GM12878 (cell line): ENCODE measurements at regions not wholly inside any gene's neighbourhood (a gene's known extent, or its start where the extent isn't known, plus 50 kb on each side); places are given as distances from the start of the nearest gene placed in this dataset.

Source experiments
- ATAC-seq: fragments of 200-7000 bp; cut with Tn5 transposase; 3 replicates; pipeline ENCODE4 v1.9.1; 2020; ENCODE audit warnings: mild to moderate bottlenecking, moderate library complexity
- BruUV-seq: library from RNA; stranded (reverse); fragments of 400-500 nt; replicated peaks from 2 replicates; lab custom pipeline; 2021; lab: Mats Ljungman, UMichigan
- CTCF ChIA-PET: fragments of 300-600 bp; sonication (Branson Sonifier 250); formaldehyde crosslinking; extraction: SDS; loops from one replicate; lab custom pipeline; 2021; ENCODE audit warnings: inconsistent platforms; lab: Yijun Ruan, JAX
- POLR2A ChIA-PET: fragments of 350-600 bp; formaldehyde crosslinking; extraction: SDS; loops from one replicate; lab custom pipeline; 2021; ENCODE audit warnings: inconsistent platforms; lab: Charles Lee
- RAD21 ChIA-PET: fragments of 300-600 bp; sonication (Branson Sonifier 250); formaldehyde crosslinking; loops from one replicate; lab custom pipeline; 2023; ENCODE audit warnings: antibody characterized with exemption; ENCODE audit not compliant: unreplicated experiment; lab: Charles Lee
- SMC1A ChIA-PET: fragments of 300-600 bp; sonication (Branson Sonifier 250); formaldehyde crosslinking; loops from one replicate; lab custom pipeline; 2023; ENCODE audit not compliant: unreplicated experiment, uncharacterized antibody; lab: Charles Lee
- DNase-seq: peaks from one replicate; pipeline ENCODE4 v3.0.0-alpha.2; 2011; ENCODE audit warnings: low read depth, low spot score
- FAIRE-seq: peaks from 3 replicates; lab custom pipeline; 2011; peaks lifted over from hg19 to GRCh38; lab: Jason Lieb, UNC
- H2AFZ ChIP-seq: 2 replicates; pipeline ENCODE4 v1.6.0; 2011; ENCODE audit warnings: low read depth, low read length, control low read depth; ENCODE audit not compliant: control insufficient read depth
- H3K27ac ChIP-seq: 2 replicates; pipeline ENCODE4 v1.5.1; 2011; ENCODE audit warnings: control low read depth; ENCODE audit not compliant: control insufficient read depth, insufficient read depth
- H3K27me3 ChIP-seq, 2 experiments: replicated peaks in 1 of 2; 2 replicates each; pipeline versions ENCODE4 v1.6.0 to v1.6.1; 2011; ENCODE audit warnings: low read length in 1 of 2; ENCODE audit not compliant: control insufficient read depth in 2 of 2, insufficient read depth in 2 of 2
- H3K36me3 ChIP-seq, 2 experiments: 2 replicates each; pipeline ENCODE4 v1.5.1; 2011; ENCODE audit warnings: low read length in 1 of 2; ENCODE audit not compliant: control insufficient read depth in 2 of 2, insufficient read depth in 2 of 2
- H3K4me1 ChIP-seq: 2 replicates; pipeline ENCODE4 v1.6.1; 2011; ENCODE audit warnings: mild to moderate bottlenecking, low read length, moderate library complexity, mixed read lengths; ENCODE audit not compliant: control insufficient read depth, insufficient read depth
- H3K4me2 ChIP-seq: 2 replicates; pipeline ENCODE4 v1.6.0; 2011; ENCODE audit warnings: control low read depth; ENCODE audit not compliant: control insufficient read depth, insufficient read depth
- H3K4me3 ChIP-seq: fragments of 200-600 bp; sonication (generic); 2 replicates; pipeline ENCODE4 v1.5.1; 2016
- H3K79me2 ChIP-seq: 2 replicates; pipeline ENCODE4 v1.6.0; 2011; ENCODE audit warnings: low read length; ENCODE audit not compliant: control insufficient read depth, insufficient read depth
- H3K9ac ChIP-seq: 2 replicates; pipeline ENCODE4 v1.8.0; 2011; ENCODE audit warnings: low read length, control low read depth, mixed read lengths; ENCODE audit not compliant: control insufficient read depth, insufficient read depth
- H3K9me3 ChIP-seq: replicated peaks from 3 replicates; pipeline ENCODE4 v1.5.1; 2011; ENCODE audit warnings: mild to moderate bottlenecking, low read length; ENCODE audit not compliant: control insufficient read depth, insufficient read depth
- H4K20me1 ChIP-seq: 2 replicates; pipeline ENCODE4 v1.6.0; 2011; ENCODE audit not compliant: control insufficient read depth, insufficient read depth
- DPF2 ChIP-seq: fragments of 450-650 bp; IDR thresholded peaks from 2 replicates; pipeline ENCODE4 v1.6.1; 2017; ENCODE audit warnings: mild to moderate bottlenecking
- JUNB ChIP-seq: IDR thresholded peaks from 2 replicates; pipeline ENCODE4 v1.6.1; 2016; ENCODE audit warnings: antibody characterized with exemption, mild to moderate bottlenecking
- KLF5 ChIP-seq: fragments of 450-650 bp; IDR thresholded peaks from 2 replicates; pipeline ENCODE4 v1.6.1; 2014; ENCODE audit warnings: mild to moderate bottlenecking; ENCODE audit not compliant: partially characterized antibody
- MXI1 ChIP-seq: fragments of 150-350 bp; IDR thresholded peaks from 2 replicates; pipeline ENCODE4 v1.6.1; 2011; ENCODE audit warnings: low read depth, mild to moderate bottlenecking, inconsistent platforms, low read length, improper control_type of control experiment
- NFYB ChIP-seq: IDR thresholded peaks from 2 replicates; pipeline ENCODE4 v1.6.1; 2011; ENCODE audit warnings: low read depth, mild to moderate bottlenecking, low read length, improper control_type of control experiment, moderate library complexity; ENCODE audit not compliant: insufficient read depth
- SIX5 ChIP-seq: IDR thresholded peaks from 2 replicates; pipeline ENCODE4 v1.6.1; 2011; ENCODE audit warnings: mild to moderate bottlenecking, low read depth, low read length, moderate library complexity; ENCODE audit not compliant: severe bottlenecking
- WRNIP1 ChIP-seq: IDR thresholded peaks from 2 replicates; pipeline ENCODE4 v1.6.1; 2011; ENCODE audit warnings: low read depth, low read length, improper control_type of control experiment, borderline replicate concordance
- ZNF24 ChIP-seq: fragments of 450-650 bp; IDR thresholded peaks from 2 replicates; pipeline ENCODE4 v1.6.1; 2017; ENCODE audit warnings: antibody characterized with exemption, mild to moderate bottlenecking
- in situ Hi-C: fragments of 300-500 bp; cut with MboI; formaldehyde crosslinking; loops from 9 replicates; pipeline ENCODE4 v1.14.3; 2018; ENCODE audit warnings: mixed read lengths
- intact Hi-C: fragments of 100-400 bp; cut with micrococcal nuclease; formaldehyde crosslinking; loops from one replicate; pipeline ENCODE4 v1.14.2; 2022; ENCODE audit not compliant: unreplicated experiment
- TF ChIP-seq, protein P1 (sequence below): fragments of 450-650 bp; formaldehyde crosslinking; IDR thresholded peaks from 2 replicates; pipeline ENCODE4 v1.4.0; 2020; ENCODE audit warnings: mild to moderate bottlenecking, moderate library complexity
- TF ChIP-seq, protein P2 (sequence below): IDR thresholded peaks from 2 replicates; pipeline ENCODE4 v1.6.1; 2011; ENCODE audit warnings: mild to moderate bottlenecking, low read depth, low read length, moderate library complexity; ENCODE audit not compliant: insufficient replicate concordance
- TF ChIP-seq, protein P3 (sequence below): IDR thresholded peaks from 2 replicates; pipeline ENCODE4 v1.6.1; 2012; ENCODE audit warnings: low read length, inconsistent platforms
- TF ChIP-seq, protein P4 (sequence below): fragments of 450-650 bp; IDR thresholded peaks from 2 replicates; pipeline ENCODE4 v1.6.1; 2017; ENCODE audit warnings: mild to moderate bottlenecking, moderate library complexity

DNA sequence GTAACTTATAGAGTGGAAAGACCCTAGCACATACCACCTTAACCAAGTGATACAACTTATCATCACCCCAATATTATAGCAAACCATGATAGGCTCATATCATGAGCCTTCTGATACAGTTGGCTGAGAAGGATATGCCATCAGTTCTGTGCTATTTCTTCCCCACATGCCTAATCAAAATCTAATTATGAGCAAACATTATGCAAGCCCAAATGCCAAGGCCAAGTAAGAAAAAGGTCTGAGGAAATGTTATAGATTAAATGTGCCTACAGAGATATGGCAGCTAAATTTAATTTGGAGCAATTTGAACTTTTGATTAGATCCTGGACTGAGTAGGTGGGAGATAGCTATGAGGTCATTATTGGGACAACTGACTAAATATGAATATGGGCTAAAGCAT lies 225.9 kb upstream of the PMFBP1 start (continued):
- TF ChIP-seq, protein P1, sequence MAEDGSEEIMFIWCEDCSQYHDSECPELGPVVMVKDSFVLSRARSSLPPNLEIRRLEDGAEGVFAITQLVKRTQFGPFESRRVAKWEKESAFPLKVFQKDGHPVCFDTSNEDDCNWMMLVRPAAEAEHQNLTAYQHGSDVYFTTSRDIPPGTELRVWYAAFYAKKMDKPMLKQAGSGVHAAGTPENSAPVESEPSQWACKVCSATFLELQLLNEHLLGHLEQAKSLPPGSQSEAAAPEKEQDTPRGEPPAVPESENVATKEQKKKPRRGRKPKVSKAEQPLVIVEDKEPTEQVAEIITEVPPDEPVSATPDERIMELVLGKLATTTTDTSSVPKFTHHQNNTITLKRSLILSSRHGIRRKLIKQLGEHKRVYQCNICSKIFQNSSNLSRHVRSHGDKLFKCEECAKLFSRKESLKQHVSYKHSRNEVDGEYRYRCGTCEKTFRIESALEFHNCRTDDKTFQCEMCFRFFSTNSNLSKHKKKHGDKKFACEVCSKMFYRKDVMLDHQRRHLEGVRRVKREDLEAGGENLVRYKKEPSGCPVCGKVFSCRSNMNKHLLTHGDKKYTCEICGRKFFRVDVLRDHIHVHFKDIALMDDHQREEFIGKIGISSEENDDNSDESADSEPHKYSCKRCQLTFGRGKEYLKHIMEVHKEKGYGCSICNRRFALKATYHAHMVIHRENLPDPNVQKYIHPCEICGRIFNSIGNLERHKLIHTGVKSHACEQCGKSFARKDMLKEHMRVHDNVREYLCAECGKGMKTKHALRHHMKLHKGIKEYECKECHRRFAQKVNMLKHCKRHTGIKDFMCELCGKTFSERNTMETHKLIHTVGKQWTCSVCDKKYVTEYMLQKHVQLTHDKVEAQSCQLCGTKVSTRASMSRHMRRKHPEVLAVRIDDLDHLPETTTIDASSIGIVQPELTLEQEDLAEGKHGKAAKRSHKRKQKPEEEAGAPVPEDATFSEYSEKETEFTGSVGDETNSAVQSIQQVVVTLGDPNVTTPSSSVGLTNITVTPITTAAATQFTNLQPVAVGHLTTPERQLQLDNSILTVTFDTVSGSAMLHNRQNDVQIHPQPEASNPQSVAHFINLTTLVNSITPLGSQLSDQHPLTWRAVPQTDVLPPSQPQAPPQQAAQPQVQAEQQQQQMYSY (CRISPR knock-in tag) = no peak
- no peak for TF ChIP-seq WRNIP1
- TF ChIP-seq, all 136 proteins: peak for 0

DNA sequence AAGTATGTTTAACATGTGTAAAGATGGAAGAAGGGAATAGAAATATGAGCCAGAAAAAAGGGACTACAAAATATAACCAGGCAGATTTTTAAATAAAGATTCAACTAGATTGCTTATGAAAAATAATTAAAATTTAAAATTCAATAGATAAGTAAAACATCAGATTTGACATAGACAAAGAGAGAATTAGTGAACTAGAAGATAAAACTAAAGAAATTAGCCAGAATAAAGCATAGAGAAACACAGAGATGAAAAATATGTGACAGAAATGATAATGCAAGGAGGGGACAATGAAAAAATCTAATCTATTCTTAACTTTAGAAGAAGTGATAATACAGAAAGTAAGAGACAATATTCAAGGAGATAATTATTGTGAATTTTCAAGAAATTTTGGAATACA lies 222.6 kb upstream of the PMFBP1 start:
- SMC1A ChIA-PET = no interaction called here
- Histone ChIP-seq H3K4me1 (no peaks in the 10 kb centered on the region), H3K79me2 (no peaks in the 10 kb centered on the region), H3K4me2 (no peak overlapping the region), H4K20me1 (no peaks in the 10 kb centered on the region), H2AFZ (no peak overlapping the region), H3K27me3 (no peaks in the 10 kb centered on the region), H3K4me3 (no peak overlapping the region), H3K36me3 (no peaks in the 10 kb centered on the region), H3K9ac (no peak overlapping the region), H3K27ac (no peak overlapping the region), H3K9me3 (no peaks in the 10 kb centered on the region; the same call in none of the 3 replicates)
- CTCF ChIA-PET = no interaction called here
- no peak for ATAC-seq
- POLR2A ChIA-PET = no interaction called here
- in situ Hi-C loops (no loop called here), intact Hi-C loops (no loop called here)
- no TSS peak for BruUV-seq
- no peak for DNase-seq
- FAIRE-seq = no peak
- TF ChIP-seq, protein P2, sequence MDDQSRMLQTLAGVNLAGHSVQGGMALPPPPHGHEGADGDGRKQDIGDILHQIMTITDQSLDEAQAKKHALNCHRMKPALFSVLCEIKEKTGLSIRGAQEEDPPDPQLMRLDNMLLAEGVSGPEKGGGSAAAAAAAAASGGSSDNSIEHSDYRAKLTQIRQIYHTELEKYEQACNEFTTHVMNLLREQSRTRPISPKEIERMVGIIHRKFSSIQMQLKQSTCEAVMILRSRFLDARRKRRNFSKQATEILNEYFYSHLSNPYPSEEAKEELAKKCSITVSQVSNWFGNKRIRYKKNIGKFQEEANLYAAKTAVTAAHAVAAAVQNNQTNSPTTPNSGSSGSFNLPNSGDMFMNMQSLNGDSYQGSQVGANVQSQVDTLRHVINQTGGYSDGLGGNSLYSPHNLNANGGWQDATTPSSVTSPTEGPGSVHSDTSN = no peak
- TF ChIP-seq, protein P3, sequence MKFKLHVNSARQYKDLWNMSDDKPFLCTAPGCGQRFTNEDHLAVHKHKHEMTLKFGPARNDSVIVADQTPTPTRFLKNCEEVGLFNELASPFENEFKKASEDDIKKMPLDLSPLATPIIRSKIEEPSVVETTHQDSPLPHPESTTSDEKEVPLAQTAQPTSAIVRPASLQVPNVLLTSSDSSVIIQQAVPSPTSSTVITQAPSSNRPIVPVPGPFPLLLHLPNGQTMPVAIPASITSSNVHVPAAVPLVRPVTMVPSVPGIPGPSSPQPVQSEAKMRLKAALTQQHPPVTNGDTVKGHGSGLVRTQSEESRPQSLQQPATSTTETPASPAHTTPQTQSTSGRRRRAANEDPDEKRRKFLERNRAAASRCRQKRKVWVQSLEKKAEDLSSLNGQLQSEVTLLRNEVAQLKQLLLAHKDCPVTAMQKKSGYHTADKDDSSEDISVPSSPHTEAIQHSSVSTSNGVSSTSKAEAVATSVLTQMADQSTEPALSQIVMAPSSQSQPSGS = no peak
- TF ChIP-seq, protein P4, sequence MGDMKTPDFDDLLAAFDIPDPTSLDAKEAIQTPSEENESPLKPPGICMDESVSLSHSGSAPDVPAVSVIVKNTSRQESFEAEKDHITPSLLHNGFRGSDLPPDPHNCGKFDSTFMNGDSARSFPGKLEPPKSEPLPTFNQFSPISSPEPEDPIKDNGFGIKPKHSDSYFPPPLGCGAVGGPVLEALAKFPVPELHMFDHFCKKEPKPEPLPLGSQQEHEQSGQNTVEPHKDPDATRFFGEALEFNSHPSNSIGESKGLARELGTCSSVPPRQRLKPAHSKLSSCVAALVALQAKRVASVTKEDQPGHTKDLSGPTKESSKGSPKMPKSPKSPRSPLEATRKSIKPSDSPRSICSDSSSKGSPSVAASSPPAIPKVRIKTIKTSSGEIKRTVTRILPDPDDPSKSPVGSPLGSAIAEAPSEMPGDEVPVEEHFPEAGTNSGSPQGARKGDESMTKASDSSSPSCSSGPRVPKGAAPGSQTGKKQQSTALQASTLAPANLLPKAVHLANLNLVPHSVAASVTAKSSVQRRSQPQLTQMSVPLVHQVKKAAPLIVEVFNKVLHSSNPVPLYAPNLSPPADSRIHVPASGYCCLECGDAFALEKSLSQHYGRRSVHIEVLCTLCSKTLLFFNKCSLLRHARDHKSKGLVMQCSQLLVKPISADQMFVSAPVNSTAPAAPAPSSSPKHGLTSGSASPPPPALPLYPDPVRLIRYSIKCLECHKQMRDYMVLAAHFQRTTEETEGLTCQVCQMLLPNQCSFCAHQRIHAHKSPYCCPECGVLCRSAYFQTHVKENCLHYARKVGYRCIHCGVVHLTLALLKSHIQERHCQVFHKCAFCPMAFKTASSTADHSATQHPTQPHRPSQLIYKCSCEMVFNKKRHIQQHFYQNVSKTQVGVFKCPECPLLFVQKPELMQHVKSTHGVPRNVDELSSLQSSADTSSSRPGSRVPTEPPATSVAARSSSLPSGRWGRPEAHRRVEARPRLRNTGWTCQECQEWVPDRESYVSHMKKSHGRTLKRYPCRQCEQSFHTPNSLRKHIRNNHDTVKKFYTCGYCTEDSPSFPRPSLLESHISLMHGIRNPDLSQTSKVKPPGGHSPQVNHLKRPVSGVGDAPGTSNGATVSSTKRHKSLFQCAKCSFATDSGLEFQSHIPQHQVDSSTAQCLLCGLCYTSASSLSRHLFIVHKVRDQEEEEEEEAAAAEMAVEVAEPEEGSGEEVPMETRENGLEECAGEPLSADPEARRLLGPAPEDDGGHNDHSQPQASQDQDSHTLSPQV = no peak
- TF ChIP-seq SIX5 (no peak), NFYB (no peak), DPF2 (no peak), JUNB (no peak), MXI1 (no peak), KLF5 (no peak), ZNF24 (no peak)
- RAD21 ChIA-PET = no interaction called here
